ENCODE measurements at regions not wholly inside any gene's neighbourhood (a gene's known extent, or its start where the extent isn't known, plus 50 kb on each side); places are given as distances from the start of the nearest gene placed in this dataset.
A peak's percentile ranks its signal among the peaks of the same experiment; 100 is the strongest.

GRCh38 chr5:25393957-25394356 is 749.2 kb upstream of the CDH10 start:
- no peak overlapping the region for H3K27ac Mint-ChIP-seq (ENCODE audit: low read depth, unreplicated experiment)
- no TSS peak for BruUV-seq (replicated peaks)
- intact Hi-C loops (cut with micrococcal nuclease) = no loop called here
- no peak for DNase-seq (ENCODE audit: unreplicated experiment)
- no peak overlapping the region for H3K4me3 Mint-ChIP-seq (ENCODE audit: unreplicated experiment)
- no peak for TF ChIP-seq CTCF (IDR thresholded peaks at IDR 0.05; ENCODE audit: unreplicated experiment)
- POLR2A ChIA-PET = no interaction called here
- H3K4me1 Mint-ChIP-seq (ENCODE audit: insufficient read depth, unreplicated experiment) = no peaks in the 10 kb centered on the region
- no peaks in the 10 kb centered on the region for H3K9me3 Mint-ChIP-seq (ENCODE audit: unreplicated experiment)
- CTCF ChIA-PET = no interaction called here
- no peaks in the 10 kb centered on the region for H3K27me3 Mint-ChIP-seq (ENCODE audit: insufficient read depth, unreplicated experiment)
- H3K36me3 Mint-ChIP-seq (ENCODE audit: insufficient read depth, unreplicated experiment) = no peaks in the 10 kb centered on the region

- Mint-ChIP-seq H3K4me3 (ENCODE audit: unreplicated experiment) (no peak overlapping the region), H3K9me3 (ENCODE audit: unreplicated experiment) (no peaks in the 10 kb centered on the region), H3K27me3 (ENCODE audit: insufficient read depth, unreplicated experiment) (no peaks in the 10 kb centered on the region), H3K4me1 (ENCODE audit: insufficient read depth, unreplicated experiment) (no peaks in the 10 kb centered on the region), H3K36me3 (ENCODE audit: insufficient read depth, unreplicated experiment) (no peaks in the 10 kb centered on the region), H3K27ac (ENCODE audit: low read depth, unreplicated experiment) (no peak overlapping the region)
- DNase-seq (ENCODE audit: unreplicated experiment) = no peak
- intact Hi-C loops (cut with micrococcal nuclease) = no loop called here
- CTCF ChIA-PET = no interaction called here
- no TSS peak for BruUV-seq (replicated peaks)
- no peak for TF ChIP-seq CTCF (IDR thresholded peaks at IDR 0.05; ENCODE audit: unreplicated experiment)
- POLR2A ChIA-PET = no interaction called here
Measured at GRCh38 chr5:25393256-25393655, 748.5 kb upstream of the CDH10 start.

GRCh38 chr5:25387953-25388352 is 743.2 kb upstream of the CDH10 start:
- no peak overlapping the region for H3K27ac Mint-ChIP-seq (ENCODE audit: low read depth, unreplicated experiment)
- ChIA-PET POLR2A (interaction anchor here (1.4 kb wide), 1 partner anchor 15 kb away, joined by 3 read pairs; no protein-coding TSS in a partner anchor), CTCF (no interaction called here)
- TF ChIP-seq CTCF (IDR thresholded peaks at IDR 0.05; ENCODE audit: unreplicated experiment) = no peak
- no peaks in the 10 kb centered on the region for H3K4me1 Mint-ChIP-seq (ENCODE audit: insufficient read depth, unreplicated experiment)
- intact Hi-C loops (cut with micrococcal nuclease) = no loop called here
- H3K9me3 Mint-ChIP-seq (ENCODE audit: unreplicated experiment) = peaks cover 8% of the 10 kb centered on the region
- H3K36me3 Mint-ChIP-seq (ENCODE audit: insufficient read depth, unreplicated experiment) = no peaks in the 10 kb centered on the region
- no peaks in the 10 kb centered on the region for H3K27me3 Mint-ChIP-seq (ENCODE audit: insufficient read depth, unreplicated experiment)
- no TSS peak for BruUV-seq (replicated peaks)
- no peak for DNase-seq (ENCODE audit: unreplicated experiment)
- no peak overlapping the region for H3K4me3 Mint-ChIP-seq (ENCODE audit: unreplicated experiment)

GRCh38 chr5:25362799-25363198 is 718.0 kb upstream of the CDH10 start:
- Mint-ChIP-seq H3K4me1 (ENCODE audit: insufficient read depth, unreplicated experiment) (peaks cover 5% of the 10 kb centered on the region), H3K9me3 (ENCODE audit: unreplicated experiment) (peaks cover 8% of the 10 kb centered on the region), H3K4me3 (ENCODE audit: unreplicated experiment) (no peak overlapping the region), H3K27me3 (ENCODE audit: insufficient read depth, unreplicated experiment) (no peaks in the 10 kb centered on the region), H3K36me3 (ENCODE audit: insufficient read depth, unreplicated experiment) (no peaks in the 10 kb centered on the region), H3K27ac (ENCODE audit: low read depth, unreplicated experiment) (no peak overlapping the region)
- CTCF ChIA-PET = interaction anchor here (0.6 kb wide), 1 partner anchor 917 kb away, joined by 4 read pairs; no protein-coding TSS in a partner anchor
- POLR2A ChIA-PET = interaction anchor here (0.7 kb wide), 1 partner anchor 365 kb away, joined by 3 read pairs; no protein-coding TSS in a partner anchor
- no peak for TF ChIP-seq CTCF (IDR thresholded peaks at IDR 0.05; ENCODE audit: unreplicated experiment)
- peak; percentile 47 for DNase-seq (ENCODE audit: unreplicated experiment)
- no TSS peak for BruUV-seq (replicated peaks)
- intact Hi-C loops (cut with micrococcal nuclease) = no loop called here

Measured in MCF 10A (cell line).